HEK293 (cell line): ENCODE measurements at regions not wholly inside any gene's neighbourhood (a gene's known extent, or its start where the extent isn't known, plus 50 kb on each side); places are given as distances from the start of the nearest gene placed in this dataset.

Experiments
- CTCF ChIA-PET: fragments of 350-600 bp; formaldehyde crosslinking; extraction: SDS; loops from one replicate; lab custom pipeline; 2021; ENCODE audit warnings: antibody characterized with exemption; lab: Yijun Ruan, JAX
- POLR2A ChIA-PET: fragments of 300-600 bp; formaldehyde crosslinking; extraction: SDS; loops from one replicate; lab custom pipeline; 2020; ENCODE audit warnings: antibody characterized with exemption, inconsistent platforms; lab: Yijun Ruan, JAX
- H3K27ac ChIP-seq: fragments of 200-500 bp; sonication (Bioruptor generic); 2 replicates; pipeline ENCODE4 v1.5.1; 2014; ENCODE audit warnings: low read depth, low read length, control low read depth, inconsistent platforms; ENCODE audit errors: extremely low read depth
- H3K36me3 ChIP-seq, 2 experiments: fragments of 200-500 bp in 1 of 2; sonication (Bioruptor generic) in 1 of 2; 1 replicate in 1 of 2; 2 replicates in 1 of 2; pipeline ENCODE4 v1.5.1; 2014 to 2017; ENCODE audit warnings: inconsistent platforms in 2 of 2, low read length in 2 of 2; ENCODE audit not compliant: control insufficient read depth in 2 of 2, insufficient read depth in 1 of 2
- H3K4me1 ChIP-seq: fragments of 200-500 bp; sonication (Bioruptor generic); 2 replicates; pipeline ENCODE4 v1.5.1; 2014; ENCODE audit warnings: mild to moderate bottlenecking, low read length, inconsistent platforms; ENCODE audit not compliant: control insufficient read depth, insufficient read depth
- H3K4me3 ChIP-seq: 2 replicates; pipeline ENCODE4 v1.5.1; 2011; ENCODE audit warnings: low read depth, mild to moderate bottlenecking, control low read depth, low read length, moderate library complexity
- H3K9me3 ChIP-seq: fragments of 200-500 bp; sonication (Bioruptor generic); 2 replicates; pipeline ENCODE4 v1.5.1; 2014; ENCODE audit warnings: low read depth, low read length, inconsistent platforms; ENCODE audit not compliant: control insufficient read depth, insufficient read depth
- BCL11B ChIP-seq: fragments of 450-650 bp; formaldehyde crosslinking; IDR thresholded peaks from 2 replicates; pipeline ENCODE4 v1.5.1; 2016; ENCODE audit warnings: low read depth, missing biosample characterization, missing genetic modification characterization
- HOXC10 ChIP-seq: sonication (generic); formaldehyde crosslinking; IDR thresholded peaks from 2 replicates; pipeline ENCODE4 v1.8.1; 2023; ENCODE audit warnings: mild to moderate bottlenecking, missing genetic modification reagents
- ZBTB1 ChIP-seq: fragments of 450-650 bp; formaldehyde crosslinking; IDR thresholded peaks from 2 replicates; pipeline ENCODE4 v1.5.1; 2016; ENCODE audit warnings: missing biosample characterization, missing genetic modification characterization
- ZBTB48 ChIP-seq: fragments of 450-650 bp; formaldehyde crosslinking; IDR thresholded peaks from 2 replicates; pipeline ENCODE4 v1.5.1; 2016; ENCODE audit warnings: missing biosample characterization, missing genetic modification characterization
- ZBTB7A ChIP-seq: fragments of 450-650 bp; formaldehyde crosslinking; IDR thresholded peaks from 2 replicates; pipeline ENCODE4 v1.5.1; 2016; ENCODE audit warnings: low read depth, missing biosample characterization, missing genetic modification characterization
- ZEB2 ChIP-seq: fragments of 450-650 bp; formaldehyde crosslinking; IDR thresholded peaks from 2 replicates; pipeline ENCODE4 v1.5.1; 2016; ENCODE audit warnings: missing biosample characterization, missing genetic modification characterization
- ZFP37 ChIP-seq: fragments of 450-650 bp; formaldehyde crosslinking; IDR thresholded peaks from 2 replicates; pipeline ENCODE4 v1.5.1; 2016; ENCODE audit warnings: missing biosample characterization, missing genetic modification characterization
- ZNF121 ChIP-seq: fragments of 450-650 bp; formaldehyde crosslinking; IDR thresholded peaks from 2 replicates; pipeline ENCODE4 v1.5.1; 2016; ENCODE audit warnings: missing biosample characterization, missing genetic modification characterization
- ZNF16 ChIP-seq: fragments of 450-650 bp; formaldehyde crosslinking; IDR thresholded peaks from 2 replicates; pipeline ENCODE4 v1.5.1; 2016; ENCODE audit warnings: low read depth, missing biosample characterization, missing genetic modification characterization
- ZNF248 ChIP-seq: fragments of 450-650 bp; formaldehyde crosslinking; IDR thresholded peaks from 2 replicates; pipeline ENCODE4 v1.5.1; 2017; ENCODE audit warnings: missing biosample characterization, missing genetic modification characterization
- ZNF433 ChIP-seq: fragments of 450-650 bp; formaldehyde crosslinking; IDR thresholded peaks from 2 replicates; pipeline ENCODE4 v1.5.1; 2016; ENCODE audit warnings: missing biosample characterization, missing genetic modification characterization, low read depth
- ZNF544 ChIP-seq: fragments of 450-650 bp; formaldehyde crosslinking; IDR thresholded peaks from 2 replicates; pipeline ENCODE4 v1.5.0; 2017; ENCODE audit warnings: missing biosample characterization, missing genetic modification characterization
- ZNF548 ChIP-seq: fragments of 450-650 bp; formaldehyde crosslinking; IDR thresholded peaks from 2 replicates; pipeline ENCODE4 v1.5.1; 2016; ENCODE audit warnings: missing biosample characterization, missing genetic modification characterization
- ZNF549 ChIP-seq: fragments of 450-650 bp; IDR thresholded peaks from 2 replicates; pipeline ENCODE4 v1.5.1; 2018; ENCODE audit warnings: missing biosample characterization, missing genetic modification characterization, mild to moderate bottlenecking, inconsistent platforms, moderate library complexity
- ZNF658 ChIP-seq: fragments of 450-650 bp; formaldehyde crosslinking; IDR thresholded peaks from 2 replicates; pipeline ENCODE4; 2016; ENCODE audit warnings: missing biosample characterization, missing genetic modification characterization
- TF ChIP-seq, protein P1 (sequence below): fragments of 450-650 bp; formaldehyde crosslinking; IDR thresholded peaks from 2 replicates; pipeline ENCODE4 v1.5.1; 2016; ENCODE audit warnings: missing biosample characterization, missing genetic modification characterization
- TF ChIP-seq, protein P2 (sequence below): fragments of 450-650 bp; formaldehyde crosslinking; IDR thresholded peaks from 2 replicates; pipeline ENCODE4 v1.5.1; 2017; ENCODE audit warnings: missing biosample characterization, missing genetic modification characterization
- TF ChIP-seq, protein P3 (sequence below): fragments of 450-650 bp; formaldehyde crosslinking; IDR thresholded peaks from 2 replicates; pipeline ENCODE4 v1.5.1; 2016; ENCODE audit warnings: missing biosample characterization, missing genetic modification characterization
- TF ChIP-seq, protein P4 (sequence below): fragments of 450-650 bp; formaldehyde crosslinking; IDR thresholded peaks from 2 replicates; pipeline ENCODE4 v1.5.1; 2016; ENCODE audit warnings: missing biosample characterization, missing genetic modification characterization
- TF ChIP-seq, protein P5 (sequence below): fragments of 450-650 bp; formaldehyde crosslinking; IDR thresholded peaks from 2 replicates; pipeline ENCODE4 v1.5.1; 2016; ENCODE audit warnings: missing biosample characterization, missing genetic modification characterization, low read depth

DNA sequence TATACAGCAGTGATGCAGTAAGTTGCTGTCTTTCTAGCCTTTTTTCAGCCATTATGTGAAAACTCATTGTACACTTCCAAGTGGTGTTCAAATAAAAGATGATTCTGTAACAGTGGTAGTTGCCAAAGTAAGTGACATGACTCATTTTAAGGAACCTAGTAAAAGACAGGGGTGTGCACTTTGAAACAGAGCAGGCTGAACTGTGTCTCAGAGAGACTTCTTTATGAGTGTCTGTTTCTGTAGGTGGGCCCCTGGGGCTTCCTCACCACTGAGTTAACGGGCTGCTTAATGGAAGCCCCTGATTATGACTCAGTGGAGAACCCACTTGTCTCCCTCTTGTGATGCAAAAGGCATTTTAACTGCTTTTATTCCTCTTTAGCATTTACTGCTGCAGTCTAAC lies 147.3 kb downstream of the PCTP start:
- Histone ChIP-seq H3K36me3 (no peaks in the 10 kb centered on the region), H3K9me3 (no peaks in the 10 kb centered on the region), H3K27ac (no peak overlapping the region), H3K4me3 (no peak overlapping the region), H3K4me1 (no peaks in the 10 kb centered on the region)
- CTCF ChIA-PET, result no interaction called here
- TF ChIP-seq ZNF544 (tag by site-specific recombination) (no peak), ZNF248 (no peak), ZFP37 (tag by site-specific recombination) (no peak), ZEB2 (no peak), ZBTB1 (tag by site-specific recombination) (no peak), ZNF548 (tag by site-specific recombination) (no peak), ZBTB48 (tag by site-specific recombination) (no peak), ZNF121 (tag by site-specific recombination) (no peak), HOXC10 (CRISPR knock-in tag) (no peak), ZNF549 (tag by site-specific recombination) (no peak), ZNF433 (tag by site-specific recombination) (no peak), BCL11B (no peak), ZNF658 (tag by site-specific recombination) (no peak), ZNF16 (tag by site-specific recombination) (no peak), ZBTB7A (tag by site-specific recombination) (no peak)
- TF ChIP-seq, protein P1, sequence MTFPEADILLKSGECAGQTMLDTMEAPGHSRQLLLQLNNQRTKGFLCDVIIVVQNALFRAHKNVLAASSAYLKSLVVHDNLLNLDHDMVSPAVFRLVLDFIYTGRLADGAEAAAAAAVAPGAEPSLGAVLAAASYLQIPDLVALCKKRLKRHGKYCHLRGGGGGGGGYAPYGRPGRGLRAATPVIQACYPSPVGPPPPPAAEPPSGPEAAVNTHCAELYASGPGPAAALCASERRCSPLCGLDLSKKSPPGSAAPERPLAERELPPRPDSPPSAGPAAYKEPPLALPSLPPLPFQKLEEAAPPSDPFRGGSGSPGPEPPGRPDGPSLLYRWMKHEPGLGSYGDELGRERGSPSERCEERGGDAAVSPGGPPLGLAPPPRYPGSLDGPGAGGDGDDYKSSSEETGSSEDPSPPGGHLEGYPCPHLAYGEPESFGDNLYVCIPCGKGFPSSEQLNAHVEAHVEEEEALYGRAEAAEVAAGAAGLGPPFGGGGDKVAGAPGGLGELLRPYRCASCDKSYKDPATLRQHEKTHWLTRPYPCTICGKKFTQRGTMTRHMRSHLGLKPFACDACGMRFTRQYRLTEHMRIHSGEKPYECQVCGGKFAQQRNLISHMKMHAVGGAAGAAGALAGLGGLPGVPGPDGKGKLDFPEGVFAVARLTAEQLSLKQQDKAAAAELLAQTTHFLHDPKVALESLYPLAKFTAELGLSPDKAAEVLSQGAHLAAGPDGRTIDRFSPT (tag by site-specific recombination), result no peak
- TF ChIP-seq, protein P2, sequence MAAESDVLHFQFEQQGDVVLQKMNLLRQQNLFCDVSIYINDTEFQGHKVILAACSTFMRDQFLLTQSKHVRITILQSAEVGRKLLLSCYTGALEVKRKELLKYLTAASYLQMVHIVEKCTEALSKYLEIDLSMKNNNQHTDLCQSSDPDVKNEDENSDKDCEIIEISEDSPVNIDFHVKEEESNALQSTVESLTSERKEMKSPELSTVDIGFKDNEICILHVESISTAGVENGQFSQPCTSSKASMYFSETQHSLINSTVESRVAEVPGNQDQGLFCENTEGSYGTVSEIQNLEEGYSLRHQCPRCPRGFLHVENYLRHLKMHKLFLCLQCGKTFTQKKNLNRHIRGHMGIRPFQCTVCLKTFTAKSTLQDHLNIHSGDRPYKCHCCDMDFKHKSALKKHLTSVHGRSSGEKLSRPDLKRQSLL (tag by site-specific recombination), result no peak
- TF ChIP-seq, protein P3, sequence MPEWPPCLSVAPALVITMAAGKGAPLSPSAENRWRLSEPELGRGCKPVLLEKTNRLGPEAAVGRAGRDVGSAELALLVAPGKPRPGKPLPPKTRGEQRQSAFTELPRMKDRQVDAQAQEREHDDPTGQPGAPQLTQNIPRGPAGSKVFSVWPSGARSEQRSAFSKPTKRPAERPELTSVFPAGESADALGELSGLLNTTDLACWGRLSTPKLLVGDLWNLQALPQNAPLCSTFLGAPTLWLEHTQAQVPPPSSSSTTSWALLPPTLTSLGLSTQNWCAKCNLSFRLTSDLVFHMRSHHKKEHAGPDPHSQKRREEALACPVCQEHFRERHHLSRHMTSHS, result no peak
- TF ChIP-seq, protein P4, sequence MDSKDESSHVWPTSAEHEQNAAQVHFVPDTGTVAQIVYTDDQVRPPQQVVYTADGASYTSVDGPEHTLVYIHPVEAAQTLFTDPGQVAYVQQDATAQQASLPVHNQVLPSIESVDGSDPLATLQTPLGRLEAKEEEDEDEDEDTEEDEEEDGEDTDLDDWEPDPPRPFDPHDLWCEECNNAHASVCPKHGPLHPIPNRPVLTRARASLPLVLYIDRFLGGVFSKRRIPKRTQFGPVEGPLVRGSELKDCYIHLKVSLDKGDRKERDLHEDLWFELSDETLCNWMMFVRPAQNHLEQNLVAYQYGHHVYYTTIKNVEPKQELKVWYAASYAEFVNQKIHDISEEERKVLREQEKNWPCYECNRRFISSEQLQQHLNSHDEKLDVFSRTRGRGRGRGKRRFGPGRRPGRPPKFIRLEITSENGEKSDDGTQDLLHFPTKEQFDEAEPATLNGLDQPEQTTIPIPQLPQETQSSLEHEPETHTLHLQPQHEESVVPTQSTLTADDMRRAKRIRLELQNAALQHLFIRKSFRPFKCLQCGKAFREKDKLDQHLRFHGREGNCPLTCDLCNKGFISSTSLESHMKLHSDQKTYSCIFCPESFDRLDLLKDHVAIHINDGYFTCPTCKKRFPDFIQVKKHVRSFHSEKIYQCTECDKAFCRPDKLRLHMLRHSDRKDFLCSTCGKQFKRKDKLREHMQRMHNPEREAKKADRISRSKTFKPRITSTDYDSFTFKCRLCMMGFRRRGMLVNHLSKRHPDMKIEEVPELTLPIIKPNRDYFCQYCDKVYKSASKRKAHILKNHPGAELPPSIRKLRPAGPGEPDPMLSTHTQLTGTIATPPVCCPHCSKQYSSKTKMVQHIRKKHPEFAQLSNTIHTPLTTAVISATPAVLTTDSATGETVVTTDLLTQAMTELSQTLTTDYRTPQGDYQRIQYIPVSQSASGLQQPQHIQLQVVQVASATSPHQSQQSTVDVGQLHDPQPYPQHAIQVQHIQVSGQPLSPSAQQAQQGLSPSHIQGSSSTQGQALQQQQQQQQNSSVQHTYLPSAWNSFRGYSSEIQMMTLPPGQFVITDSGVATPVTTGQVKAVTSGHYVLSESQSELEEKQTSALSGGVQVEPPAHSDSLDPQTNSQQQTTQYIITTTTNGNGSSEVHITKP (tag by site-specific recombination), result no peak
- TF ChIP-seq, protein P5, sequence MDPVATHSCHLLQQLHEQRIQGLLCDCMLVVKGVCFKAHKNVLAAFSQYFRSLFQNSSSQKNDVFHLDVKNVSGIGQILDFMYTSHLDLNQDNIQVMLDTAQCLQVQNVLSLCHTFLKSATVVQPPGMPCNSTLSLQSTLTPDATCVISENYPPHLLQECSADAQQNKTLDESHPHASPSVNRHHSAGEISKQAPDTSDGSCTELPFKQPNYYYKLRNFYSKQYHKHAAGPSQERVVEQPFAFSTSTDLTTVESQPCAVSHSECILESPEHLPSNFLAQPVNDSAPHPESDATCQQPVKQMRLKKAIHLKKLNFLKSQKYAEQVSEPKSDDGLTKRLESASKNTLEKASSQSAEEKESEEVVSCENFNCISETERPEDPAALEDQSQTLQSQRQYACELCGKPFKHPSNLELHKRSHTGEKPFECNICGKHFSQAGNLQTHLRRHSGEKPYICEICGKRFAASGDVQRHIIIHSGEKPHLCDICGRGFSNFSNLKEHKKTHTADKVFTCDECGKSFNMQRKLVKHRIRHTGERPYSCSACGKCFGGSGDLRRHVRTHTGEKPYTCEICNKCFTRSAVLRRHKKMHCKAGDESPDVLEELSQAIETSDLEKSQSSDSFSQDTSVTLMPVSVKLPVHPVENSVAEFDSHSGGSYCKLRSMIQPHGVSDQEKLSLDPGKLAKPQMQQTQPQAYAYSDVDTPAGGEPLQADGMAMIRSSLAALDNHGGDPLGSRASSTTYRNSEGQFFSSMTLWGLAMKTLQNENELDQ (tag by site-specific recombination), result no peak
- POLR2A ChIA-PET, result no interaction called here
